ENCODE measurements at regions not wholly inside any gene's neighbourhood (a gene's known extent, or its start where the extent isn't known, plus 50 kb on each side); places are given as distances from the start of the nearest gene placed in this dataset.
A peak's percentile ranks its signal among the peaks of the same experiment; 100 is the strongest.

GRCh38 chr6:21300439-21300838 is 293.1 kb upstream of the SOX4 start:
- DNase-seq (ENCODE audit: low read depth) = no peak
- H3K4me3 ChIP-seq (ENCODE audit: low read length) = no peak overlapping the region
- TF ChIP-seq CTCF (conservative IDR thresholded peaks at IDR 0.05; ENCODE audit: low read depth, low read length) = no peak

GRCh38 chr6:21305893-21306332 is 287.6 kb upstream of the SOX4 start:
- peak; percentile 30 for TF ChIP-seq CTCF (conservative IDR thresholded peaks at IDR 0.05; ENCODE audit: low read depth, low read length)
- no peak overlapping the region for H3K4me3 ChIP-seq (ENCODE audit: low read length)
- DNase-seq (ENCODE audit: low read depth) = peak; percentile 53

GRCh38 chr6:21306546-21306945 is 287.0 kb upstream of the SOX4 start:
- no peak overlapping the region for H3K4me3 ChIP-seq (ENCODE audit: low read length)
- TF ChIP-seq CTCF (conservative IDR thresholded peaks at IDR 0.05; ENCODE audit: low read depth, low read length) = no peak
- no peak for DNase-seq (ENCODE audit: low read depth)

GRCh38 chr6:21309807-21310221 is 283.7 kb upstream of the SOX4 start:
- peak overlapping the region; percentile 18 for H3K4me3 ChIP-seq (ENCODE audit: low read length)
- no peak for DNase-seq (ENCODE audit: low read depth)
- no peak for TF ChIP-seq CTCF (conservative IDR thresholded peaks at IDR 0.05; ENCODE audit: low read depth, low read length)

- TF ChIP-seq CTCF (conservative IDR thresholded peaks at IDR 0.05; ENCODE audit: low read depth, low read length) = no peak
- no peak for DNase-seq (ENCODE audit: low read depth)
- no peak overlapping the region for H3K4me3 ChIP-seq (ENCODE audit: low read length)
These were observed 282.9 kb upstream of the SOX4 start for GRCh38 chr6:21310568-21311140.

GRCh38 chr6:21312118-21312517 is 281.4 kb upstream of the SOX4 start:
- TF ChIP-seq CTCF (conservative IDR thresholded peaks at IDR 0.05; ENCODE audit: low read depth, low read length) = no peak
- no peak for DNase-seq (ENCODE audit: low read depth)
- H3K4me3 ChIP-seq (ENCODE audit: low read length) = no peak overlapping the region

DNA sequence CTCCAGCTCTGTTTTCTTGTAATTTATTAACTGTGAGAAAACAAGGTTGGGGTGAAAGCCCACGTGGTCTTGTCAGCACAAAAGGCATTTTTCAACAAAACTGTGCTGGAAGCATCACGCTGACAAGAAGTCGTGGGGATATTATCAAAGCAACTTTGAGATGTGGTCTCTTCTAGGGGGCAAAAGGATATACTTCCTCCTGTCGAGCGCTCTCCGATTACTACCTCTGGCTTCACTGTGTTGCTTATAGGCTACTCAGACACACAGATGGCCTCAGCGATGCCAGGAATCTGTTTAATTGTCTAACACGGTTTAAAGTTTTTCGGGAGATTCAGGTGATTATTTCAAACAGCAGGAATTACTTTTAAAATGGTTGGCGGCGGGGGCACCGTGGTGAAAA is 275.9 kb upstream of the SOX4 start:
- H3K4me3 ChIP-seq (ENCODE audit: low read length) = no peak overlapping the region
- no peak for TF ChIP-seq CTCF (conservative IDR thresholded peaks at IDR 0.05; ENCODE audit: low read depth, low read length)
- no peak for DNase-seq (ENCODE audit: low read depth)
